GM08714 (cell line): ENCODE measurements at regions not wholly inside any gene's neighbourhood (a gene's known extent, or its start where the extent isn't known, plus 50 kb on each side); places are given as distances from the start of the nearest gene placed in this dataset.

ENCODE experiments used
- H3K4me3 ChIP-seq: fragments of 200-500 bp; sonication (Bioruptor generic); 2 replicates; pipeline ENCODE4 v1.5.1; 2014; ENCODE audit warnings: mild to moderate bottlenecking, low read length, inconsistent platforms
- ZNF274 ChIP-seq: IDR thresholded peaks from 2 replicates; pipeline ENCODE4 v1.6.1; 2012; ENCODE audit warnings: mild to moderate bottlenecking, low read depth, low read length

GRCh38 chr7:114026486-114027089 is 107.8 kb upstream of the PPP1R3A start:
- no peak for TF ChIP-seq ZNF274
- no peak overlapping the region for H3K4me3 ChIP-seq

GRCh38 chr7:114021135-114021534 is 102.3 kb upstream of the PPP1R3A start:
- H3K4me3 ChIP-seq: no peak overlapping the region
- no peak for TF ChIP-seq ZNF274

- TF ChIP-seq ZNF274: no peak
- no peak overlapping the region for H3K4me3 ChIP-seq
Measured at GRCh38 chr7:114008696-114009095, 89.9 kb upstream of the PPP1R3A start.

- no peak for TF ChIP-seq ZNF274
Measured at GRCh38 chr7:114007386-114007785, 88.6 kb upstream of the PPP1R3A start.

GRCh38 chr7:113998934-113999333 is 80.1 kb upstream of the PPP1R3A start:
- TF ChIP-seq ZNF274: no peak

More at GRCh38 chr7:114007386-114007785, 88.6 kb upstream of the PPP1R3A start:
- H3K4me3 ChIP-seq: no peak overlapping the region

GRCh38 chr7:113996405-113996804 is 77.6 kb upstream of the PPP1R3A start:
- H3K4me3 ChIP-seq: no peak overlapping the region
- no peak for TF ChIP-seq ZNF274

More at GRCh38 chr7:113998934-113999333, 80.1 kb upstream of the PPP1R3A start:
- H3K4me3 ChIP-seq: no peak overlapping the region

GRCh38 chr7:113986216-113986615 is 67.4 kb upstream of the PPP1R3A start:
- no peak overlapping the region for H3K4me3 ChIP-seq
- TF ChIP-seq ZNF274: no peak

GRCh38 chr7:113976508-113976907 is 57.7 kb upstream of the PPP1R3A start:
- H3K4me3 ChIP-seq: no peak overlapping the region
- TF ChIP-seq ZNF274: no peak

- H3K4me3 ChIP-seq: no peak overlapping the region
- no peak for TF ChIP-seq ZNF274
Measured at GRCh38 chr7:113968713-113969112, 49.9 kb upstream of the PPP1R3A start.
